ENCODE measurements at regions not wholly inside any gene's neighbourhood (a gene's known extent, or its start where the extent isn't known, plus 50 kb on each side); places are given as distances from the start of the nearest gene placed in this dataset.

DNA sequence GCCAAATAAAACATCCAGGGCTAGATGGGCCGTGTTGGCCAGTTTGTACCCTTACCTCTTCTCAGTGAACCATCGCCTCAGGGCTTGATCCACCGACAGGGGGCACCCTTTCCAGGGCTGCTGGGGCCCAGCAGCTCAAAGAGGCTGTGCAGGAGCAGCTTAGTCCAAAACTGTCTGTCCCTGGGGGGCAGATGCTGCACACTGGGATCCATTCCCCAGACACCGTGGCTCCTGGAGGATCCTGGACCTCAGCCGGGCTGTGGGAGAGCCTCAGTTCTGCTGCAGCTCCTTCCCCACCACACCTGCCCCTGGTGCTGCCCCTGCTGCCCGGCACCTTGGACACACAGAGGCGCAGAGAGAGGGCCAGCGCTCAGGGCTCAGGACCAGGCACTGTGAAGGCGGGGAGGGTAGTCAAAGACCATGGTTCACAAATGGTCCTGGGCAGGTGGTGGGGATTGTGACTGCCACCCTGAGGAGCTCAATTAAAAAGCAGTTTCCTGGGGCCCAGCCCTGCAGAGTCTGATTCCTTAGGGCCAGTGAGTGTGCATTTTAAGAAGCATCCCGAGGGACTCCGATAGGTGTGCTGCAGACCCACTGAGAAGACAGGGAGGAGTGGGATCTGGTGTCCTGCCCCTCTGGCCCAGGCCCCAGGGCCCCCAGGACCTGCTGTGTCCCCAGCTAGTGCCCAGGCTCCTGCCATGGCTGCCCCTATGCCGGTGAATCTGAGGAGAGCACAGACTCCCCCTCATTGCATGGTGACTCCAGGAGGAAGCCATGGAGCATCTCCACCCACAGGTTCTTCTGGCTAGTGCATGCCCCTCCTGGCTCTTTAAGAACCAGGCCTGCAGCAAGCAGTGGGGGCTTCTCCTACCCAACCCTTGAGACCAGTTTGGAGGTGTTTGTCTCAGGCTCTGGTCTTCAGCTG lies 86.5 kb upstream of the PRR20G start:
- H3K27me3 ChIP-seq: no peaks in the 10 kb centered on the region
- DNase-seq (no peak), ATAC-seq (peak; percentile 24 to 48 (median 38))
- H3K36me3 ChIP-seq: no peaks in the 10 kb centered on the region
- TF ChIP-seq, protein P1, sequence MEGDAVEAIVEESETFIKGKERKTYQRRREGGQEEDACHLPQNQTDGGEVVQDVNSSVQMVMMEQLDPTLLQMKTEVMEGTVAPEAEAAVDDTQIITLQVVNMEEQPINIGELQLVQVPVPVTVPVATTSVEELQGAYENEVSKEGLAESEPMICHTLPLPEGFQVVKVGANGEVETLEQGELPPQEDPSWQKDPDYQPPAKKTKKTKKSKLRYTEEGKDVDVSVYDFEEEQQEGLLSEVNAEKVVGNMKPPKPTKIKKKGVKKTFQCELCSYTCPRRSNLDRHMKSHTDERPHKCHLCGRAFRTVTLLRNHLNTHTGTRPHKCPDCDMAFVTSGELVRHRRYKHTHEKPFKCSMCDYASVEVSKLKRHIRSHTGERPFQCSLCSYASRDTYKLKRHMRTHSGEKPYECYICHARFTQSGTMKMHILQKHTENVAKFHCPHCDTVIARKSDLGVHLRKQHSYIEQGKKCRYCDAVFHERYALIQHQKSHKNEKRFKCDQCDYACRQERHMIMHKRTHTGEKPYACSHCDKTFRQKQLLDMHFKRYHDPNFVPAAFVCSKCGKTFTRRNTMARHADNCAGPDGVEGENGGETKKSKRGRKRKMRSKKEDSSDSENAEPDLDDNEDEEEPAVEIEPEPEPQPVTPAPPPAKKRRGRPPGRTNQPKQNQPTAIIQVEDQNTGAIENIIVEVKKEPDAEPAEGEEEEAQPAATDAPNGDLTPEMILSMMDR (IDR thresholded peaks at IDR 0.05): peak in 3 of 4 donors; percentile 27 to 52 (median 31)
- TF ChIP-seq POLR2A (IDR thresholded peaks at IDR 0.05): no peak
- no peaks in the 10 kb centered on the region for H3K4me1 ChIP-seq
- whole genome bisulfite sequencing (ENCODE audit: insufficient coverage, low coverage, low lambda C conversion rate, missing lambda C conversion rate): 48% methylated on average over 3 of the region's 12 CpGs
- intact Hi-C loops (cut with DNase I): no loop called here
- H3K27ac ChIP-seq: no peak overlapping the region
- no peak overlapping the region for H3K4me3 ChIP-seq
- no peaks in the 10 kb centered on the region for H3K9me3 ChIP-seq

DNA sequence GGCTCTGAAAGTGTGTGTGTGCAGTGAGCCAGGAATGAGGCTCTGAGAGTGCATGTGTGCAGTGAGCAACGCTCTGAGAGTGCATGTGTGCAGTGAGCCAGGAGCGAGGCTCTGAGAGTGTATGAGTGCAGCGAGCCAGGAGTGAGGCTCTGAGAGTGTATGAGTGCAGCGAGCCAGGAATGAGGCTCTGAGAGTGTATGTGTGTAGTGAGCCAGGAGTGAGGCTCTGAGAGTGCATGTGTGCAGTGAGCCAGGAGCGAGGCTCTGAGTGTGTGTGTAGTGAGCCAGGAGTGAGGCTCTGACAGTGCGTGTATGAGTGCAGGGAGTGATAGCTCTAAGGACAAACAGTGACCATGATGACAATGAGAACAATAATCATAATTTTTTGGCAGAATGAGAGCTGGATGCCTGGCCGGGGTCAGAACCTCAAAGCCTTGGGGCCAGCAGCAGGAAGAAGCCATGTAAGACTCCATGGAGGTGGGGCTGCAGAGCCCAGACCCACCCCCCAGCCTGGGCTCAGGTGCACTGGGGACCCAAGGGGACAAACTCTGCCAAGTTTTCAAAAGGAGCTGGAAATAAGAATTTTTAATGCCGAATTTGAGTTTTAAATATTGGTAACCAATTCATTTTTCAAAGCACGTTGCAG lies 85.7 kb upstream of the PRR20G start:
- WGBS (ENCODE audit: insufficient coverage, low coverage, low lambda C conversion rate, missing lambda C conversion rate): 49% methylated on average over 9 of the region's 9 CpGs

DNA sequence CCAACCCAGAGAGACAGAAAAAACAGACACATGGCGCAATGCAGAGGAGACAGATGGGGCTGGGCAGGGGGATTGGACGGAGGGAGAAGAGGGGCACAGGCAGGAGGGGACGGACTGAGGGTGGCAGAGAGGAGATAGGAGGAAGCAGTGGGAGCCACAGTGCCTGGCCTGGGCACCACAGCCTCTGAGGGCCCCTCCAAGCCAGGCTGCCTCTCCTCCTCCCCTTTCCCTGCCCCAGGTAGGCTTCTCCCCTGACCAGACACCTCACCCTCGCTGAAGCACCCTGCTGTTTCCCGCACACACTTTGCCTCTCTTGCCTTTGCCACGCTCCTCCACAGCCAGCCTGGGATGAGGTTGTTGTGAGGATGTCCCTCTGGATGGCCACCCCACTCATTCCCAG lies 84.0 kb upstream of the PRR20G start:
- TF ChIP-seq, protein P1 (IDR thresholded peaks at IDR 0.05): no peak
- no peak for TF ChIP-seq POLR2A (IDR thresholded peaks at IDR 0.05)
- DNase-seq: no peak
- no peaks in the 10 kb centered on the region for H3K36me3 ChIP-seq
- H3K27ac ChIP-seq: no peak overlapping the region
- WGBS (ENCODE audit: insufficient coverage, low coverage, low lambda C conversion rate, missing lambda C conversion rate): 43% methylated on average over 4 of the region's 6 CpGs
- no peak overlapping the region for H3K4me3 ChIP-seq
- ATAC-seq: no peak
- no peaks in the 10 kb centered on the region for H3K27me3 ChIP-seq
- intact Hi-C loops (cut with DNase I): no loop called here
- no peaks in the 10 kb centered on the region for H3K4me1 ChIP-seq
- H3K9me3 ChIP-seq: no peaks in the 10 kb centered on the region

More for the DNA sequence above, 85.7 kb upstream of the PRR20G start:
- H3K36me3 ChIP-seq: no peaks in the 10 kb centered on the region
- H3K27ac ChIP-seq: no peak overlapping the region
- ATAC-seq (no peak), DNase-seq (no peak)
- no peak overlapping the region for H3K4me3 ChIP-seq
- intact Hi-C loops (cut with DNase I): no loop called here
- H3K4me1 ChIP-seq: no peaks in the 10 kb centered on the region
- H3K27me3 ChIP-seq: no peaks in the 10 kb centered on the region
- TF ChIP-seq, protein P1 (IDR thresholded peaks at IDR 0.05): no peak
- TF ChIP-seq POLR2A (IDR thresholded peaks at IDR 0.05): no peak
- H3K9me3 ChIP-seq: no peaks in the 10 kb centered on the region

DNA sequence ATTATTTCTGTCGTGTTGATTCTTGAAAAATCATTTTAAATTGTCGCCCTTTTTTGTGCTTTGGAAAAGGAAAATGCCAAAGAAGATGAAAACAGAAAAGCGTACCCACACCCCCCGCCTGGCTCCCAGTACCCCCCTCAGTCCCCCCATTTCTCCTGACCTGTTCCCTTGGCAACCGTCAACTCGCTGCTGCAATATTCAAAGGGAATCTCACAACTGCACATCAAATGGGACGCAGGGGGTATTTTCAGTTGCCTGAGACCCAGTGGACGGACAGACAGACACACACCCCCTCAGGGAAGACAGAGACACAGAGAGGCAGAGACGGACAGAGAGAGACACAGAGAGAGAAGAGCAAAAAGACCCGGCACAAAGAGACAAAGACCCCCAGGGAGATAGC lies 83.5 kb upstream of the PRR20G start:
- TF ChIP-seq, protein P1 (IDR thresholded peaks at IDR 0.05): no peak
- no peak for TF ChIP-seq POLR2A (IDR thresholded peaks at IDR 0.05)
- Histone ChIP-seq H3K4me1 (no peaks in the 10 kb centered on the region), H3K4me3 (no peak overlapping the region), H3K27ac (no peak overlapping the region), H3K9me3 (no peaks in the 10 kb centered on the region), H3K36me3 (no peaks in the 10 kb centered on the region), H3K27me3 (no peaks in the 10 kb centered on the region)
- DNase-seq (no peak), ATAC-seq (no peak)
- intact Hi-C loops (cut with DNase I): no loop called here
- WGBS (ENCODE audit: insufficient coverage, low coverage, low lambda C conversion rate, missing lambda C conversion rate): 36% methylated on average over 10 of the region's 10 CpGs
